CMK (cell line): ENCODE measurements at regions not wholly inside any gene's neighbourhood (a gene's known extent, or its start where the extent isn't known, plus 50 kb on each side); places are given as distances from the start of the nearest gene placed in this dataset.

Experiments
- DNase-seq: peaks from one replicate; pipeline ENCODE4 v3.0.0-alpha.2; 2010; ENCODE audit warnings: low read depth

- DNase-seq = no peak
Measured at GRCh38 chr1:239792157-239792556, 299.5 kb upstream of the FMN2 start.

- no peak for DNase-seq
Measured at GRCh38 chr1:239795304-239795703, 296.4 kb upstream of the FMN2 start.

GRCh38 chr1:239799617-239800016 is 292.1 kb upstream of the FMN2 start:
- no peak for DNase-seq

- no peak for DNase-seq
Measured at GRCh38 chr1:239800861-239801260, 290.8 kb upstream of the FMN2 start.

GRCh38 chr1:239802275-239802674 is 289.4 kb upstream of the FMN2 start:
- no peak for DNase-seq

- DNase-seq = no peak
Measured at GRCh38 chr1:239803781-239804180, 287.9 kb upstream of the FMN2 start.

- DNase-seq = no peak
Measured at GRCh38 chr1:239804266-239804665, 287.4 kb upstream of the FMN2 start.

- no peak for DNase-seq
Measured at GRCh38 chr1:239805042-239805441, 286.6 kb upstream of the FMN2 start.

GRCh38 chr1:239805851-239806772 is 285.6 kb upstream of the FMN2 start:
- no peak for DNase-seq

GRCh38 chr1:239806897-239807296 is 284.8 kb upstream of the FMN2 start:
- DNase-seq = no peak

GRCh38 chr1:239807361-239807760 is 284.3 kb upstream of the FMN2 start:
- DNase-seq = no peak

- DNase-seq = no peak
Measured at GRCh38 chr1:239810061-239810481, 281.6 kb upstream of the FMN2 start.

GRCh38 chr1:239811211-239811885 is 280.3 kb upstream of the FMN2 start:
- no peak for DNase-seq

GRCh38 chr1:239812580-239812979 is 279.1 kb upstream of the FMN2 start:
- no peak for DNase-seq

- DNase-seq = no peak
Measured at GRCh38 chr1:239814306-239814881, 277.3 kb upstream of the FMN2 start.

GRCh38 chr1:239815074-239815473 is 276.6 kb upstream of the FMN2 start:
- DNase-seq = no peak

- DNase-seq = no peak
Measured at GRCh38 chr1:239816081-239816782, 275.5 kb upstream of the FMN2 start.

GRCh38 chr1:239817276-239817675 is 274.4 kb upstream of the FMN2 start:
- DNase-seq = no peak

- no peak for DNase-seq
Measured at GRCh38 chr1:239817801-239818200, 273.9 kb upstream of the FMN2 start.

- DNase-seq = no peak
Measured at GRCh38 chr1:239819096-239819495, 272.6 kb upstream of the FMN2 start.

GRCh38 chr1:239819756-239820250 is 271.9 kb upstream of the FMN2 start:
- no peak for DNase-seq

- DNase-seq = no peak
Measured at GRCh38 chr1:239823852-239824251, 267.8 kb upstream of the FMN2 start.
